WTC11 (cell line): ENCODE measurements at regions not wholly inside any gene's neighbourhood (a gene's known extent, or its start where the extent isn't known, plus 50 kb on each side); places are given as distances from the start of the nearest gene placed in this dataset.
"Not testable (repeated sequence)": the region's sequence is repeated elsewhere in the genome, so short reads cannot be mapped to it uniquely, and the experiment has no call there.

Experiments used
- ATAC-seq: fragments of 200-7000 bp; cut with Tn5 transposase; 2 replicates; pipeline ENCODE4 v1.10.0; 2021; ENCODE audit warnings: mild to moderate bottlenecking, moderate library complexity
- CTCF ChIA-PET: fragments of 300-600 bp; sonication (Branson Sonifier 250); formaldehyde crosslinking; loops from one replicate; lab custom pipeline; 2021; ENCODE audit warnings: antibody characterized with exemption; lab: Charles Lee
- POLR2A ChIA-PET: fragments of 350-600 bp; sonication (Branson Sonifier 250); formaldehyde crosslinking; loops from one replicate; lab custom pipeline; 2021; ENCODE audit warnings: antibody characterized with exemption; lab: Charles Lee
- DNase-seq: peaks from one replicate; pipeline ENCODE4 v3.0.0; 2021; ENCODE audit warnings: low spot score
- H3K27ac Mint-ChIP-seq: 2 replicates; pipeline ENCODE4 v1.8.0; 2021; ENCODE audit warnings: mixed read lengths
- H3K27me3 Mint-ChIP-seq: 2 replicates; pipeline ENCODE4 v1.8.0; 2021; ENCODE audit warnings: low read depth, mild to moderate bottlenecking, moderate library complexity, mixed read lengths
- H3K36me3 Mint-ChIP-seq: 2 replicates; pipeline ENCODE4 v1.8.0; 2021; ENCODE audit warnings: mixed read lengths
- H3K4me1 Mint-ChIP-seq: 2 replicates; pipeline ENCODE4 v1.8.0; 2022; ENCODE audit warnings: mixed read lengths
- H3K4me3 Mint-ChIP-seq: 2 replicates; pipeline ENCODE4 v1.8.0; 2021; ENCODE audit warnings: mild to moderate bottlenecking, moderate library complexity, mixed read lengths
- H3K9me3 Mint-ChIP-seq: 2 replicates; pipeline ENCODE4 v1.8.0; 2021; ENCODE audit warnings: mixed read lengths
- ATF6 ChIP-seq: sonication (generic); formaldehyde crosslinking; IDR thresholded peaks from 2 replicates; pipeline ENCODE4 v1.8.1; 2023; ENCODE audit warnings: mild to moderate bottlenecking, missing genetic modification reagents
- E2F4 ChIP-seq: sonication (generic); formaldehyde crosslinking; IDR thresholded peaks from 2 replicates; pipeline ENCODE4 v1.8.1; 2022; ENCODE audit warnings: low read depth, mild to moderate bottlenecking, moderate library complexity, missing genetic modification reagents, borderline replicate concordance
- MXD4 ChIP-seq: fragments of 250-450 bp; sonication (Bioruptor Pico); IDR thresholded peaks from 2 replicates; pipeline ENCODE4 v1.8.0; 2021; ENCODE audit warnings: mild to moderate bottlenecking, moderate library complexity, borderline replicate concordance
- NFATC4 ChIP-seq: fragments of 250-450 bp; sonication (Bioruptor Pico); IDR thresholded peaks from 2 replicates; pipeline ENCODE4 v1.9.0; 2021; ENCODE audit warnings: mild to moderate bottlenecking
- TCF7 ChIP-seq: sonication (generic); formaldehyde crosslinking; IDR thresholded peaks from 2 replicates; pipeline ENCODE4 v1.8.0; 2022; ENCODE audit warnings: mild to moderate bottlenecking, low read depth, missing genetic modification reagents, moderate library complexity
- ZNF396 ChIP-seq: fragments of 250-450 bp; sonication (Bioruptor Pico); IDR thresholded peaks from 2 replicates; pipeline ENCODE4 v1.8.0; 2021; ENCODE audit warnings: mild to moderate bottlenecking, moderate library complexity, borderline replicate concordance
- TF ChIP-seq, protein P1 (sequence below): fragments of 200-600 bp; IDR thresholded peaks from 2 replicates; pipeline ENCODE4 v1.8.0; 2022; ENCODE audit warnings: antibody characterized with exemption

GRCh38 chr9:33731625-33732024 lies 63.7 kb upstream of the PRSS3 start (continued):
- TF ChIP-seq NFATC4 (CRISPR knock-in tag) = no peak
- no peak for TF ChIP-seq E2F4 (CRISPR knock-in tag)
- no peak for TF ChIP-seq MXD4
- TF ChIP-seq TCF7 (CRISPR knock-in tag) = no peak

DNA sequence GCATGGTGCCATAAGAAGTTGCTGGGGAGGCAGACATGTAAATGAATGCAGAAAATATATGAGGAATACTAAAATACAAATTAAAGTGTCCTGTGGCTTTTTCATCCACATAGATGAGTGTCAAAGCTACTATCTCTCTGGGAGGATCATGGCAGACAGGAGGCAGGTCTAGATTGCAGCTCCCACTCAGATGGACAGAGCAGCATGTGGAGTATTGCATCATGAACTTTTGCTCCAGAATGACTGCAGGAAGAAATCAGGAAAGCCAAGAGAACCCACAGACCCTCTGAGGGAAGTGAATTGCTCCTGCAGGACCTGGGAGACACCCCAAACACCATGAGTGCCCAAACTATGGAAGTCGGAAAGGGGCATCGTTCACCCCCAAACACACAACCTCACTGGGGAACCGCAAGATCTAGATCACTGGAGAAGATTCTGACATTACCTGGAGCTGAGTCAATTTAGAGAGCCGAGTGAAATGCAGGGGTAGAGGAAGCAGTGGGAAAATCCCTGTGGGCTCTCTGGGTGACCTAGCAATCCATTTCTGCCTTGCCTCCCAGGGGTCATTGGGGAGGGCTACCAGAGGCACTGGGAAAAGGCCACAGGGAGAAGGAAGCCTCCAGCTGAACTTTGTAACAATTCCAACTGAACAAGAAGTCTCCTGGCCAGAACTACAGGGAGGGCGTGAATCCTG lies 61.0 kb upstream of the PRSS3 start:
- POLR2A ChIA-PET, H3K36me3 Mint-ChIP-seq, DNase-seq, ATAC-seq, H3K4me1 Mint-ChIP-seq, H3K27me3 Mint-ChIP-seq, H3K9me3 Mint-ChIP-seq, H3K27ac Mint-ChIP-seq, H3K4me3 Mint-ChIP-seq: not testable (repeated sequence)
- CTCF ChIA-PET = interaction anchor here (0.6 kb wide), 1 partner anchor 119 kb away, joined by 3 read pairs; no protein-coding TSS in a partner anchor

- H3K27ac Mint-ChIP-seq, DNase-seq, ATAC-seq, H3K9me3 Mint-ChIP-seq, H3K27me3 Mint-ChIP-seq, H3K4me1 Mint-ChIP-seq, H3K36me3 Mint-ChIP-seq, POLR2A ChIA-PET, H3K4me3 Mint-ChIP-seq: not testable (repeated sequence)
- CTCF ChIA-PET = interaction anchor here (0.6 to 1.3 kb wide), 2 partner anchors 16 to 119 kb away, joined by 3 read pairs; no protein-coding TSS in a partner anchor
Observed at GRCh38 chr9:33734941-33735835, 60.2 kb upstream of the PRSS3 start.

DNA sequence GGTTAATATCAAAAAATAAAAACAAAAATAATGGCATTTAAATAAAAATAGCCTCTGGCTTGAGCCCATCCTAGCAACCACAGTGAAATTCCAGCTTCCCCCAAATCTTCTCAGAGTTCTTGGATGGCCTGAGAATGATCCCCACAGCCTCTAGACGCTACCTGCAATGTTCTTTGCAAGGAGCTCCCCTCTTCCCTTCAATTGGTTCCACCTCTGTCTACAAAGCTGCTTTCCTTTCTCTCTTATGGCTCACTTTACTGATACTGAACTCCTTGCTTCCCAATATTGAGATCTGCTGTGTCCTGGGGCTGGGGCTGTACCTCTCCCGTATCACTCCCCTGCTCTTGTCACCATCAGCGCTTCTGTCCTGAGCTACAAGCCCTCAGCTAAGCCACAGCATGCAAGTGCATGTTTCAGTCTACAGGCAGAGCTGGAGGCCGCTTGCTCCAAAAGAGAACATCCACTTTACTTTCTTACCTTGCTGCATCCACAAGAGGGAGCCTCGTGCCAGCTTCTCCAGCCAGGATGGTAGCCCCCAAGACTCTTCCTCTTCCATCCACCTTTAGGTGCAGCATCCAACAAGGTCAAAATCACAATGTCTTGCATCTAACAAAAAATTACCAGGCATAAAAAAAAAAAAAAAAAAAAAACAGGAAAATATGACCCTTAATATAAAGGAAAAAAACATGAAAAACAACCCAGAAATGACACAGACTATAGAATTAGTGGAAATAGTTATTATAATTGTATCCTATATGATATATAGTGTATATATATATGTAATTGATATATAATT lies 57.4 kb upstream of the PRSS3 start:
- no peaks in the 10 kb centered on the region for H3K36me3 Mint-ChIP-seq
- H3K27me3 Mint-ChIP-seq = no peaks in the 10 kb centered on the region
- H3K27ac Mint-ChIP-seq = no peak overlapping the region
- H3K4me3 Mint-ChIP-seq = no peak overlapping the region
- TF ChIP-seq ATF6 (CRISPR knock-in tag) = no peak
- TF ChIP-seq, protein P1, sequence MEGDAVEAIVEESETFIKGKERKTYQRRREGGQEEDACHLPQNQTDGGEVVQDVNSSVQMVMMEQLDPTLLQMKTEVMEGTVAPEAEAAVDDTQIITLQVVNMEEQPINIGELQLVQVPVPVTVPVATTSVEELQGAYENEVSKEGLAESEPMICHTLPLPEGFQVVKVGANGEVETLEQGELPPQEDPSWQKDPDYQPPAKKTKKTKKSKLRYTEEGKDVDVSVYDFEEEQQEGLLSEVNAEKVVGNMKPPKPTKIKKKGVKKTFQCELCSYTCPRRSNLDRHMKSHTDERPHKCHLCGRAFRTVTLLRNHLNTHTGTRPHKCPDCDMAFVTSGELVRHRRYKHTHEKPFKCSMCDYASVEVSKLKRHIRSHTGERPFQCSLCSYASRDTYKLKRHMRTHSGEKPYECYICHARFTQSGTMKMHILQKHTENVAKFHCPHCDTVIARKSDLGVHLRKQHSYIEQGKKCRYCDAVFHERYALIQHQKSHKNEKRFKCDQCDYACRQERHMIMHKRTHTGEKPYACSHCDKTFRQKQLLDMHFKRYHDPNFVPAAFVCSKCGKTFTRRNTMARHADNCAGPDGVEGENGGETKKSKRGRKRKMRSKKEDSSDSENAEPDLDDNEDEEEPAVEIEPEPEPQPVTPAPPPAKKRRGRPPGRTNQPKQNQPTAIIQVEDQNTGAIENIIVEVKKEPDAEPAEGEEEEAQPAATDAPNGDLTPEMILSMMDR = peak; percentile 48; the same call in 1 of the 2 replicates
- no peak for TF ChIP-seq ZNF396 (CRISPR knock-in tag)
- H3K4me1 Mint-ChIP-seq = peaks cover 2% of the 10 kb centered on the region
- ChIA-PET POLR2A (interaction anchor here (0.8 kb wide), 1 partner anchor 114 kb away, joined by 3 read pairs; no protein-coding TSS in a partner anchor), CTCF (interaction anchor here (0.5 to 2.5 kb wide), 55 partner anchors 12 to 583 kb away, joined by 3 to 85 read pairs (median 4); partner anchors contain the start of genes AQP3 and NOL6)
- ATAC-seq (peak; percentile 99), DNase-seq (peak; percentile 64)
- H3K9me3 Mint-ChIP-seq = no peaks in the 10 kb centered on the region
